K562 (cell line): ENCODE measurements at regions not wholly inside any gene's neighbourhood (a gene's known extent, or its start where the extent isn't known, plus 50 kb on each side); places are given as distances from the start of the nearest gene placed in this dataset.
A peak's percentile ranks its signal among the peaks of the same experiment; 100 is the strongest.

Source experiments
- ASH1L ChIP-seq: fragments of 450-650 bp; IDR thresholded peaks from 2 replicates; pipeline ENCODE4 v1.6.1; 2018; ENCODE audit warnings: borderline replicate concordance, mild to moderate bottlenecking, low read depth; ENCODE audit not compliant: partially characterized antibody
- BCL6 ChIP-seq: fragments of 250-450 bp; sonication (Bioruptor Pico); IDR thresholded peaks from 2 replicates; pipeline ENCODE4 v1.4.0; 2020
- CREB3 ChIP-seq: fragments of 450-650 bp; conservative IDR thresholded peaks from 2 replicates; pipeline ENCODE4 v1.6.1; 2016; ENCODE audit warnings: missing genetic modification characterization, low read depth, mild to moderate bottlenecking, missing compliant biosample characterization, moderate library complexity
- E2F3 ChIP-seq: fragments of 250-450 bp; sonication (Bioruptor Pico); IDR thresholded peaks from 2 replicates; pipeline ENCODE4 v1.4.0; 2020; ENCODE audit warnings: mild to moderate bottlenecking
- ELF1 ChIP-seq: fragments of 200-800 bp; sonication (Bioruptor generic); IDR thresholded peaks from 2 replicates; pipeline ENCODE4 v1.6.1; 2016; ENCODE audit warnings: missing genetic modification characterization, missing compliant biosample characterization
- ETS1 ChIP-seq: conservative IDR thresholded peaks from 2 replicates; pipeline ENCODE4 v1.6.1; 2011; ENCODE audit warnings: low read depth, mild to moderate bottlenecking, low read length; ENCODE audit not compliant: control insufficient read depth
- KAT2B ChIP-seq: IDR thresholded peaks from one replicate; pipeline ENCODE4 v1.6.1; 2012; ENCODE audit warnings: low read depth, mild to moderate bottlenecking, control low read depth, inconsistent platforms, low read length, moderate library complexity
- MAFF ChIP-seq: IDR thresholded peaks from 2 replicates; pipeline ENCODE4 v1.6.1; 2012; ENCODE audit warnings: low read length, improper control_type of control experiment
- MAFK ChIP-seq: IDR thresholded peaks from 2 replicates; pipeline ENCODE4 v1.6.1; 2011; ENCODE audit warnings: low read length, improper control_type of control experiment
- MBD2 ChIP-seq: sonication (generic); IDR thresholded peaks from 2 replicates; pipeline ENCODE4 v1.6.1; 2016; ENCODE audit warnings: low read depth, borderline replicate concordance
- MED1 ChIP-seq: sonication (generic); formaldehyde crosslinking; IDR thresholded peaks from 2 replicates; pipeline ENCODE4 v1.8.1; 2023; ENCODE audit warnings: missing genetic modification reagents, borderline replicate concordance
- MEF2A ChIP-seq: IDR thresholded peaks from 2 replicates; pipeline ENCODE4 v1.6.1; 2011; ENCODE audit warnings: low read depth, mild to moderate bottlenecking, low read length, moderate library complexity; ENCODE audit not compliant: control insufficient read depth
- MEF2D ChIP-seq: conservative IDR thresholded peaks from 2 replicates; pipeline ENCODE4 v1.6.1; 2016; ENCODE audit warnings: low read depth, missing genetic modification characterization, missing compliant biosample characterization
- POLR3A ChIP-seq: IDR thresholded peaks from 2 replicates; pipeline ENCODE4 v1.6.1; 2011; ENCODE audit warnings: borderline replicate concordance, mild to moderate bottlenecking, moderate library complexity; ENCODE audit not compliant: insufficient read length, insufficient read depth; ENCODE audit errors: extremely low read depth
- PREB ChIP-seq: sonication (generic); formaldehyde crosslinking; IDR thresholded peaks from 2 replicates; pipeline ENCODE4 v1.8.1; 2023; ENCODE audit warnings: mild to moderate bottlenecking, missing genetic modification reagents
- TBP ChIP-seq: optimal IDR thresholded peaks from 2 replicates; pipeline ENCODE3; 2011; ENCODE audit warnings: low read depth, low read length, improper control_type of control experiment
- TOE1 ChIP-seq, 2 experiments: fragments of 450-650 bp in 1 of 2; sonication (generic) in 1 of 2; formaldehyde crosslinking in 1 of 2; IDR thresholded peaks; 2 replicates each; pipeline versions ENCODE4 v1.7.1 to v1.8.0; 2016 to 2022; ENCODE audit warnings: borderline replicate concordance in 2 of 2, mild to moderate bottlenecking in 2 of 2, antibody characterized with exemption in 1 of 2, inconsistent platforms in 1 of 2, low read depth in 1 of 2, missing genetic modification reagents in 1 of 2, moderate library complexity in 1 of 2
- USF1 ChIP-seq: sonication (generic); formaldehyde crosslinking; IDR thresholded peaks from 2 replicates; pipeline ENCODE4 v1.9.0; 2022; ENCODE audit warnings: mild to moderate bottlenecking, missing genetic modification reagents
- ZBTB7A ChIP-seq: IDR thresholded peaks from 2 replicates; pipeline ENCODE4 v1.6.1; 2011; ENCODE audit warnings: low read depth, mild to moderate bottlenecking, low read length, moderate library complexity, borderline replicate concordance; ENCODE audit not compliant: control insufficient read depth
- ZNF395 ChIP-seq: fragments of 200-800 bp; sonication (Bioruptor generic); IDR thresholded peaks from 2 replicates; pipeline ENCODE4 v1.6.1; 2017; ENCODE audit warnings: missing genetic modification characterization, missing compliant biosample characterization
- ZNF778 ChIP-seq: fragments of 450-650 bp; formaldehyde crosslinking; IDR thresholded peaks from 2 replicates; pipeline ENCODE4 v1.4.0; 2020; ENCODE audit warnings: mild to moderate bottlenecking, moderate library complexity

- TF ChIP-seq PREB (CRISPR knock-in tag) (no peak), TOE1 (IDR thresholded peaks at IDR 0.05; ENCODE audit: borderline replicate concordance) (no peak), TOE1 (CRISPR knock-in tag; IDR thresholded peaks at IDR 0.05; ENCODE audit: borderline replicate concordance, low read depth) (no peak), MAFK (0 out of 2 replicates have a peak, but pooled peaks have one; percentile 27), POLR3A (no peak), MAFF (peak; percentile 54), ASH1L (no peak), MEF2A (no peak), USF1 (CRISPR knock-in tag) (no peak), ELF1 (tag) (no peak), E2F3 (no peak), CREB3 (no peak), KAT2B (no peak), MBD2 (0 out of 2 replicates have a peak, but pooled peaks have one; percentile 29), ZBTB7A (no peak), BCL6 (no peak), ETS1 (no peak), ZNF778 (no peak), MED1 (CRISPR knock-in tag) (no peak), MEF2D (no peak), ZNF395 (CRISPR knock-in tag) (no peak), TBP (no peak)
Observed at GRCh38 chr3:106130384-106131198, 261.8 kb upstream of the CBLB start (continued).
